Trophoblast cell (in vitro differentiated cells and primary cell): ENCODE measurements at regions not wholly inside any gene's neighbourhood (a gene's known extent, or its start where the extent isn't known, plus 50 kb on each side); places are given as distances from the start of the nearest gene placed in this dataset.

Source experiments
- DNase-seq, 2 donors: peaks; one replicate each; pipeline ENCODE4 v3.0.0-alpha.2; 2016
- H2AFZ ChIP-seq: 2 replicates; pipeline ENCODE4 v1.6.1; 2013; ENCODE audit warnings: low read length, moderate library complexity, mild to moderate bottlenecking; ENCODE audit not compliant: insufficient read depth, poor library complexity
- H2AK5ac ChIP-seq: 2 replicates; pipeline ENCODE4 v1.6.1; 2013; ENCODE audit warnings: mild to moderate bottlenecking, low read length
- H2BK120ac ChIP-seq: 2 replicates; pipeline ENCODE4 v1.6.1; 2013; ENCODE audit warnings: low read length, mild to moderate bottlenecking, moderate library complexity; ENCODE audit not compliant: insufficient read depth, poor library complexity
- H2BK12ac ChIP-seq: 2 replicates; pipeline ENCODE4 v1.6.1; 2013; ENCODE audit warnings: mild to moderate bottlenecking, low read length, moderate library complexity
- H2BK5ac ChIP-seq: 2 replicates; pipeline ENCODE4 v1.6.1; 2013; ENCODE audit warnings: low read length, low read depth, moderate library complexity, mild to moderate bottlenecking; ENCODE audit not compliant: poor library complexity
- H3K14ac ChIP-seq: 2 replicates; pipeline ENCODE4 v1.6.1; 2013; ENCODE audit warnings: mild to moderate bottlenecking, low read length
- H3K18ac ChIP-seq: 2 replicates; pipeline ENCODE4 v1.6.1; 2013; ENCODE audit warnings: mild to moderate bottlenecking, low read length
- H3K23ac ChIP-seq: 2 replicates; pipeline ENCODE4 v1.6.1; 2013; ENCODE audit warnings: low read length
- H3K27ac ChIP-seq: 2 replicates; pipeline ENCODE4 v1.5.1; 2013; ENCODE audit warnings: low read depth, mild to moderate bottlenecking, inconsistent platforms, low read length, moderate library complexity
- H3K27me3 ChIP-seq: 2 replicates; pipeline ENCODE4 v1.6.1; 2013; ENCODE audit warnings: inconsistent platforms, mild to moderate bottlenecking, low read length, moderate library complexity; ENCODE audit not compliant: insufficient read depth
- H3K36me3 ChIP-seq, 2 experiments: 1 replicate in 1 of 2; 2 replicates in 1 of 2; pipeline ENCODE4 v1.6.1; 2013; ENCODE audit warnings: low read length in 2 of 2, mild to moderate bottlenecking in 2 of 2, moderate library complexity in 1 of 2; ENCODE audit not compliant: insufficient read depth in 2 of 2, control insufficient read depth in 1 of 2
- H3K4ac ChIP-seq: 2 replicates; pipeline ENCODE4 v1.6.1; 2013; ENCODE audit warnings: low read depth, mild to moderate bottlenecking, low read length, moderate library complexity
- H3K4me1 ChIP-seq, 2 experiments: 1 replicate in 1 of 2; 2 replicates in 1 of 2; pipeline ENCODE4 v1.6.1; 2013; ENCODE audit warnings: low read length in 2 of 2, mild to moderate bottlenecking in 2 of 2, moderate library complexity in 1 of 2; ENCODE audit not compliant: insufficient read depth in 2 of 2, control insufficient read depth in 1 of 2
- H3K4me2 ChIP-seq: 2 replicates; pipeline ENCODE4 v1.6.1; 2013; ENCODE audit warnings: inconsistent platforms, mild to moderate bottlenecking, low read length, moderate library complexity
- H3K4me3 ChIP-seq: 2 replicates; pipeline ENCODE4 v1.5.1; 2013; ENCODE audit warnings: mild to moderate bottlenecking, low read depth, low read length, inconsistent platforms
- H3K79me1 ChIP-seq: one replicate; pipeline ENCODE4 v1.6.1; 2013; ENCODE audit warnings: low read length
- H3K79me2 ChIP-seq: 2 replicates; pipeline ENCODE4 v1.6.1; 2013; ENCODE audit warnings: low read length, mild to moderate bottlenecking; ENCODE audit not compliant: control insufficient read depth, insufficient read depth, poor library complexity
- H3K9ac ChIP-seq: 2 replicates; pipeline ENCODE4 v1.6.1; 2013; ENCODE audit warnings: mild to moderate bottlenecking, low read length
- H3K9me3 ChIP-seq: 2 replicates; pipeline ENCODE4 v1.6.1; 2013; ENCODE audit warnings: low read depth, mild to moderate bottlenecking, control low read depth, inconsistent platforms, low read length; ENCODE audit not compliant: insufficient read depth
- H4K12ac ChIP-seq: 2 replicates; pipeline ENCODE4 v1.6.1; 2013; ENCODE audit warnings: low read depth, mild to moderate bottlenecking, low read length, moderate library complexity
- H4K8ac ChIP-seq: 2 replicates; pipeline ENCODE4 v1.6.1; 2013; ENCODE audit warnings: low read depth, mild to moderate bottlenecking, low read length, moderate library complexity
- H4K91ac ChIP-seq: one replicate; pipeline ENCODE4 v1.6.1; 2013; ENCODE audit warnings: low read depth, mild to moderate bottlenecking, low read length, moderate library complexity
- WGBS: extraction: QIAGEN DNeasy Blood & Tissue Kit; methylation state at CpG from one replicate; pipeline ENCODE4 v1.1.7; 2013; ENCODE audit warnings: missing lambda C conversion rate; ENCODE audit not compliant: insufficient read length, insufficient coverage; ENCODE audit errors: extremely low coverage; 5-methylcytosine and 5-hydroxymethylcytosine counted together

GRCh38 chr6:164523087-164523654, 786.2 kb downstream of the C6orf118 start:
- Histone ChIP-seq H3K27ac (no peak overlapping the region), H2BK12ac (no peak overlapping the region), H3K23ac (no peak overlapping the region), H3K18ac (no peak overlapping the region), H3K79me2 (no peaks in the 10 kb centered on the region), H3K79me1 (no peaks in the 10 kb centered on the region), H3K27me3 (no peaks in the 10 kb centered on the region), H3K14ac (no peak overlapping the region), H4K8ac (no peak overlapping the region), H3K4ac (no peak overlapping the region), H2AK5ac (no peak overlapping the region), H2BK120ac (no peak overlapping the region), H4K12ac (no peak overlapping the region), H3K4me3 (no peak overlapping the region), H2AFZ (no peak overlapping the region), H3K4me1 (no peaks in the 10 kb centered on the region), H3K36me3 (no peaks in the 10 kb centered on the region), H3K9ac (no peak overlapping the region), H2BK5ac (no peak overlapping the region), H3K4me2 (no peak overlapping the region), H4K91ac (no peak overlapping the region), H3K9me3 (peaks cover 2% of the 10 kb centered on the region)
- no peak for DNase-seq
- no CpG with 5 or more reads among the region's 1 CpG for WGBS

- H3K79me1 ChIP-seq = no peaks in the 10 kb centered on the region
- H3K23ac ChIP-seq = no peak overlapping the region
- H3K27me3 ChIP-seq = no peaks in the 10 kb centered on the region
- no peak overlapping the region for H2BK5ac ChIP-seq
- no peak overlapping the region for H3K27ac ChIP-seq
- H3K36me3 ChIP-seq = no peaks in the 10 kb centered on the region
- H4K12ac ChIP-seq = no peak overlapping the region
- H2AFZ ChIP-seq = no peak overlapping the region
- no peak overlapping the region for H2BK12ac ChIP-seq
- no peak overlapping the region for H2BK120ac ChIP-seq
- no peak overlapping the region for H4K8ac ChIP-seq
- H3K9me3 ChIP-seq = peaks cover 2% of the 10 kb centered on the region
- H4K91ac ChIP-seq = no peak overlapping the region
- H3K4me1 ChIP-seq = no peaks in the 10 kb centered on the region
- no peak overlapping the region for H3K4me3 ChIP-seq
- H3K4ac ChIP-seq = no peak overlapping the region
- H3K9ac ChIP-seq = no peak overlapping the region
- no peak overlapping the region for H3K4me2 ChIP-seq
- DNase-seq = no peak
- no peaks in the 10 kb centered on the region for H3K79me2 ChIP-seq
- H3K18ac ChIP-seq = no peak overlapping the region
- H2AK5ac ChIP-seq = no peak overlapping the region
- no peak overlapping the region for H3K14ac ChIP-seq
- no CpG with 5 or more reads among the region's 4 CpGs for WGBS
Measured at GRCh38 chr6:164520916-164521315, 788.5 kb downstream of the C6orf118 start.

- H3K27me3 ChIP-seq = no peaks in the 10 kb centered on the region
- H3K4me2 ChIP-seq = no peak overlapping the region
- no peak overlapping the region for H2AK5ac ChIP-seq
- H4K12ac ChIP-seq = no peak overlapping the region
- DNase-seq = no peak
- peaks cover 3% of the 10 kb centered on the region for H3K9me3 ChIP-seq
- no peaks in the 10 kb centered on the region for H3K36me3 ChIP-seq
- no peak overlapping the region for H4K8ac ChIP-seq
- no peak overlapping the region for H2BK5ac ChIP-seq
- no CpG with 5 or more reads among the region's 8 CpGs for WGBS
- no peak overlapping the region for H3K4ac ChIP-seq
- no peaks in the 10 kb centered on the region for H3K79me1 ChIP-seq
- no peak overlapping the region for H2BK120ac ChIP-seq
- H2AFZ ChIP-seq = no peak overlapping the region
- H3K4me3 ChIP-seq = no peak overlapping the region
- H3K79me2 ChIP-seq = no peaks in the 10 kb centered on the region
- no peak overlapping the region for H3K27ac ChIP-seq
- H4K91ac ChIP-seq = no peak overlapping the region
- no peak overlapping the region for H3K18ac ChIP-seq
- H3K4me1 ChIP-seq = no peaks in the 10 kb centered on the region
- no peak overlapping the region for H3K23ac ChIP-seq
- H2BK12ac ChIP-seq = no peak overlapping the region
- no peak overlapping the region for H3K9ac ChIP-seq
- H3K14ac ChIP-seq = no peak overlapping the region
Measured at GRCh38 chr6:164507206-164507940, 802.0 kb downstream of the C6orf118 start.

GRCh38 chr6:164505425-164505824, 804.0 kb downstream of the C6orf118 start:
- Histone ChIP-seq H2BK5ac (no peak overlapping the region), H3K4me2 (no peak overlapping the region), H3K36me3 (no peaks in the 10 kb centered on the region), H3K4ac (no peak overlapping the region), H3K9me3 (peaks cover 3% of the 10 kb centered on the region), H3K79me1 (no peaks in the 10 kb centered on the region), H4K8ac (no peak overlapping the region), H2BK120ac (no peak overlapping the region), H3K27ac (no peak overlapping the region), H2AFZ (no peak overlapping the region), H3K4me3 (no peak overlapping the region), H3K9ac (no peak overlapping the region), H3K14ac (no peak overlapping the region), H3K27me3 (no peaks in the 10 kb centered on the region), H3K23ac (no peak overlapping the region), H3K18ac (no peak overlapping the region), H4K91ac (no peak overlapping the region), H2AK5ac (no peak overlapping the region), H2BK12ac (no peak overlapping the region), H4K12ac (no peak overlapping the region), H3K79me2 (no peaks in the 10 kb centered on the region), H3K4me1 (no peaks in the 10 kb centered on the region)
- DNase-seq = no peak
- WGBS = no CpG with 5 or more reads among the region's 4 CpGs
